KMS-11 (cell line): ENCODE measurements at regions not wholly inside any gene's neighbourhood (a gene's known extent, or its start where the extent isn't known, plus 50 kb on each side); places are given as distances from the start of the nearest gene placed in this dataset.

ENCODE experiments used
- H2AFZ ChIP-seq: fragments of 200-600 bp; sonication (generic); 2 replicates; pipeline ENCODE4 v1.6.1; 2016; ENCODE audit warnings: antibody characterized with exemption, mixed run types, low read depth
- H3K27ac ChIP-seq: fragments of 200-600 bp; sonication (generic); 2 replicates; pipeline ENCODE4 v1.6.1; 2016; ENCODE audit warnings: mild to moderate bottlenecking, mixed run types
- H3K27me3 ChIP-seq: fragments of 200-600 bp; sonication (generic); 2 replicates; pipeline ENCODE4 v1.6.1; 2017; ENCODE audit warnings: mild to moderate bottlenecking, low read depth, mixed run types, moderate library complexity; ENCODE audit not compliant: insufficient read depth
- H3K36me3 ChIP-seq: fragments of 200-600 bp; sonication (generic); 2 replicates; pipeline ENCODE4 v1.6.1; 2017; ENCODE audit warnings: mild to moderate bottlenecking, mixed run types; ENCODE audit not compliant: insufficient read depth
- H3K4me1 ChIP-seq: fragments of 200-600 bp; sonication (generic); 2 replicates; pipeline ENCODE4 v1.6.1; 2016; ENCODE audit warnings: mild to moderate bottlenecking, low read depth, mixed run types; ENCODE audit not compliant: poor library complexity, severe bottlenecking
- H3K4me2 ChIP-seq: fragments of 200-600 bp; sonication (generic); 2 replicates; pipeline ENCODE4 v1.7.0; 2016; ENCODE audit warnings: mild to moderate bottlenecking, mixed run types
- H3K4me3 ChIP-seq: fragments of 200-600 bp; sonication (generic); IDR thresholded peaks from 2 replicates; pipeline ENCODE4 v1.6.1; 2017; ENCODE audit warnings: low read depth, low read length, mixed read lengths; ENCODE audit not compliant: insufficient read depth
- H3K79me2 ChIP-seq: fragments of 200-600 bp; sonication (generic); 2 replicates; pipeline ENCODE4 v1.6.1; 2016; ENCODE audit warnings: low read depth, mixed run types; ENCODE audit not compliant: insufficient read depth
- H3K9ac ChIP-seq: fragments of 200-600 bp; sonication (generic); 2 replicates; pipeline ENCODE4 v1.6.1; 2016; ENCODE audit warnings: mild to moderate bottlenecking, mixed run types
- H4K20me1 ChIP-seq: fragments of 200-600 bp; sonication (generic); 2 replicates; pipeline ENCODE4 v1.6.1; 2016; ENCODE audit warnings: mild to moderate bottlenecking, mixed run types; ENCODE audit not compliant: insufficient read depth
- CTCF ChIP-seq: fragments of 200-600 bp; sonication (generic); conservative IDR thresholded peaks from 2 replicates; pipeline ENCODE4 v1.6.1; 2017; ENCODE audit warnings: low read depth, mild to moderate bottlenecking, antibody characterized with exemption, low read length, moderate library complexity, mixed read lengths

- Histone ChIP-seq H3K4me2 (no peak overlapping the region), H3K27ac (no peak overlapping the region)
Measured at GRCh38 chr3:168860028-168860427, 764.3 kb upstream of the GOLIM4 start.

GRCh38 chr3:168859574-168859973 is 763.9 kb upstream of the GOLIM4 start:
- no peaks in the 10 kb centered on the region for H3K4me1 ChIP-seq
- H3K27me3 ChIP-seq = no peaks in the 10 kb centered on the region
- H3K4me3 ChIP-seq = no peak overlapping the region
- no peak overlapping the region for H2AFZ ChIP-seq
- no peak overlapping the region for H3K4me2 ChIP-seq
- no peak overlapping the region for H3K27ac ChIP-seq
- no peak overlapping the region for H3K9ac ChIP-seq
- no peaks in the 10 kb centered on the region; the same call in 1 of the 2 replicates for H3K36me3 ChIP-seq
- TF ChIP-seq CTCF = no peak
- no peaks in the 10 kb centered on the region for H4K20me1 ChIP-seq
- H3K79me2 ChIP-seq = no peaks in the 10 kb centered on the region

More at GRCh38 chr3:168860028-168860427, 764.3 kb upstream of the GOLIM4 start:
- no peak overlapping the region for H2AFZ ChIP-seq
- no peak for TF ChIP-seq CTCF
- H3K36me3 ChIP-seq = no peaks in the 10 kb centered on the region; the same call in 1 of the 2 replicates
- H3K79me2 ChIP-seq = no peaks in the 10 kb centered on the region
- no peak overlapping the region for H3K4me3 ChIP-seq
- H4K20me1 ChIP-seq = no peaks in the 10 kb centered on the region
- H3K9ac ChIP-seq = no peak overlapping the region
- H3K4me1 ChIP-seq = no peaks in the 10 kb centered on the region
- H3K27me3 ChIP-seq = no peaks in the 10 kb centered on the region

GRCh38 chr3:168859143-168859542 is 763.4 kb upstream of the GOLIM4 start:
- Histone ChIP-seq H3K27ac (no peak overlapping the region), H3K9ac (no peak overlapping the region), H2AFZ (no peak overlapping the region), H3K4me2 (no peak overlapping the region), H3K79me2 (no peaks in the 10 kb centered on the region), H3K4me3 (no peak overlapping the region), H3K27me3 (no peaks in the 10 kb centered on the region), H3K4me1 (no peaks in the 10 kb centered on the region), H4K20me1 (no peaks in the 10 kb centered on the region), H3K36me3 (no peaks in the 10 kb centered on the region; the same call in 1 of the 2 replicates)
- no peak for TF ChIP-seq CTCF

- no peaks in the 10 kb centered on the region for H3K79me2 ChIP-seq
Measured at GRCh38 chr3:168858327-168858726, 762.6 kb upstream of the GOLIM4 start.

More at GRCh38 chr3:168858327-168858726, 762.6 kb upstream of the GOLIM4 start:
- Histone ChIP-seq H3K36me3 (no peaks in the 10 kb centered on the region; the same call in 1 of the 2 replicates), H4K20me1 (no peaks in the 10 kb centered on the region), H3K27ac (no peak overlapping the region), H2AFZ (no peak overlapping the region), H3K4me2 (no peak overlapping the region), H3K27me3 (no peaks in the 10 kb centered on the region), H3K9ac (no peak overlapping the region), H3K4me3 (no peak overlapping the region), H3K4me1 (no peaks in the 10 kb centered on the region)
- TF ChIP-seq CTCF = no peak
